Fibroblast of lung (primary cell): ENCODE measurements at regions not wholly inside any gene's neighbourhood (a gene's known extent, or its start where the extent isn't known, plus 50 kb on each side); places are given as distances from the start of the nearest gene placed in this dataset.

Experiments
- CTCF ChIP-seq, 2 donors: IDR thresholded peaks in 1 of 2; conservative IDR thresholded peaks in 1 of 2; 1 replicate in 1 of 2; 2 replicates in 1 of 2; pipeline ENCODE4 v1.5.1; 2011 to 2012; ENCODE audit warnings: low read length in 2 of 2, control low read depth in 1 of 2, inconsistent platforms in 1 of 2, low read depth in 1 of 2, mild to moderate bottlenecking in 1 of 2
- EZH2 ChIP-seq: IDR thresholded peaks from 2 replicates; pipeline ENCODE4 v1.5.1; 2012; ENCODE audit warnings: low read length, control low read depth, mild to moderate bottlenecking; ENCODE audit errors: missing control alignments

- TF ChIP-seq EZH2 (no peak), CTCF (conservative IDR thresholded peaks at IDR 0.05 in 1 of 2, IDR thresholded peaks at IDR 0.05 in 1 of 2; ENCODE audit: low read depth in 1 of 2, low read length in 2 of 2) (no peak)
Observed at GRCh38 chr11:97621282-97621681, 1231.5 kb downstream of the JRKL start.
